ENCODE measurements at regions not wholly inside any gene's neighbourhood (a gene's known extent, or its start where the extent isn't known, plus 50 kb on each side); places are given as distances from the start of the nearest gene placed in this dataset.

- DNase-seq, result no peak
Observed at GRCh38 chr3:186487819-186488218, 56.4 kb downstream of the CRYGS start.

GRCh38 chr3:186487037-186487436 is 57.1 kb downstream of the CRYGS start:
- DNase-seq, result no peak

GRCh38 chr3:186483611-186484340 is 60.4 kb downstream of the CRYGS start:
- no peak for DNase-seq

- DNase-seq, result no peak
Observed at GRCh38 chr3:186481526-186481925, 62.7 kb downstream of the CRYGS start.

- DNase-seq, result no peak
Observed at GRCh38 chr3:186477876-186478275, 66.3 kb downstream of the CRYGS start.

GRCh38 chr3:186477033-186477432 is 67.1 kb downstream of the CRYGS start:
- no peak for DNase-seq

- DNase-seq, result no peak
Observed at GRCh38 chr3:186476541-186476940, 67.6 kb downstream of the CRYGS start.

GRCh38 chr3:186476044-186476468 is 68.1 kb downstream of the CRYGS start:
- DNase-seq, result no peak

GRCh38 chr3:186473166-186473565 is 71.0 kb downstream of the CRYGS start:
- DNase-seq, result no peak

GRCh38 chr3:186472456-186473008 is 71.6 kb downstream of the CRYGS start:
- DNase-seq, result no peak

- no peak for DNase-seq
Observed at GRCh38 chr3:186471771-186472170, 72.4 kb downstream of the CRYGS start.

GRCh38 chr3:186469525-186469924 is 74.7 kb downstream of the CRYGS start:
- no peak for DNase-seq

GRCh38 chr3:186467969-186468368 is 76.2 kb downstream of the CRYGS start:
- DNase-seq, result no peak

GRCh38 chr3:186466391-186466974 is 77.7 kb downstream of the CRYGS start:
- no peak for DNase-seq

GRCh38 chr3:186465508-186465907 is 78.7 kb downstream of the CRYGS start:
- DNase-seq, result no peak

GRCh38 chr3:186464424-186465093 is 79.6 kb downstream of the CRYGS start:
- no peak for DNase-seq

- no peak for DNase-seq
Observed at GRCh38 chr3:186461141-186461540, 83.0 kb downstream of the CRYGS start.

GRCh38 chr3:186459108-186459467 is 85.1 kb downstream of the CRYGS start:
- DNase-seq, result no peak

GRCh38 chr3:186458306-186459107 is 85.7 kb downstream of the CRYGS start:
- DNase-seq, result no peak

GRCh38 chr3:186457236-186457635 is 86.9 kb downstream of the CRYGS start:
- DNase-seq, result no peak

- DNase-seq, result no peak
Observed at GRCh38 chr3:186456731-186457191, 87.4 kb downstream of the CRYGS start.

- DNase-seq, result no peak
Observed at GRCh38 chr3:186454881-186455703, 89.1 kb downstream of the CRYGS start.

Data from CD4-positive, alpha-beta T cell treated with Interleukin-1 beta for 1 hour (primary cell).